ENCODE measurements at regions not wholly inside any gene's neighbourhood (a gene's known extent, or its start where the extent isn't known, plus 50 kb on each side); places are given as distances from the start of the nearest gene placed in this dataset.
A peak's percentile ranks its signal among the peaks of the same experiment; 100 is the strongest.

GRCh38 chr2:221786297-221786926 is 214.3 kb upstream of the EPHA4 start:
- DNase-seq: no peak
- H3K4me3 ChIP-seq: no peak overlapping the region
- H3K27me3 ChIP-seq: no peaks in the 10 kb centered on the region
- no peaks in the 10 kb centered on the region for H3K36me3 ChIP-seq
- H3K9me3 ChIP-seq: no peaks in the 10 kb centered on the region

GRCh38 chr2:221780281-221780688 is 208.2 kb upstream of the EPHA4 start:
- Histone ChIP-seq H3K36me3 (no peaks in the 10 kb centered on the region), H3K9me3 (no peaks in the 10 kb centered on the region), H3K4me3 (no peak overlapping the region), H3K27me3 (no peaks in the 10 kb centered on the region)
- peak; percentile 12 for DNase-seq

- Histone ChIP-seq H3K4me3 (no peak overlapping the region), H3K9me3 (no peaks in the 10 kb centered on the region), H3K36me3 (no peaks in the 10 kb centered on the region), H3K27me3 (no peaks in the 10 kb centered on the region)
- DNase-seq: peak; percentile 95
Measured at GRCh38 chr2:221779614-221780067, 207.5 kb upstream of the EPHA4 start.

GRCh38 chr2:221778025-221778424 is 205.9 kb upstream of the EPHA4 start:
- Histone ChIP-seq H3K9me3 (no peaks in the 10 kb centered on the region), H3K4me3 (no peak overlapping the region), H3K36me3 (no peaks in the 10 kb centered on the region), H3K27me3 (no peaks in the 10 kb centered on the region)
- DNase-seq: no peak

GRCh38 chr2:221777119-221777518 is 205.0 kb upstream of the EPHA4 start:
- Histone ChIP-seq H3K27me3 (no peaks in the 10 kb centered on the region), H3K9me3 (no peaks in the 10 kb centered on the region), H3K36me3 (no peaks in the 10 kb centered on the region), H3K4me3 (no peak overlapping the region)
- DNase-seq: no peak

- Histone ChIP-seq H3K36me3 (no peaks in the 10 kb centered on the region), H3K4me3 (no peak overlapping the region), H3K27me3 (no peaks in the 10 kb centered on the region), H3K9me3 (no peaks in the 10 kb centered on the region)
- DNase-seq: no peak
Measured at GRCh38 chr2:221775096-221775495, 203.0 kb upstream of the EPHA4 start.

- H3K36me3 ChIP-seq: no peaks in the 10 kb centered on the region
- no peaks in the 10 kb centered on the region for H3K27me3 ChIP-seq
- H3K9me3 ChIP-seq: no peaks in the 10 kb centered on the region
- no peak for DNase-seq
- H3K4me3 ChIP-seq: no peak overlapping the region
Measured at GRCh38 chr2:221774136-221774535, 202.0 kb upstream of the EPHA4 start.

- Histone ChIP-seq H3K9me3 (no peaks in the 10 kb centered on the region), H3K27me3 (no peaks in the 10 kb centered on the region), H3K4me3 (no peak overlapping the region), H3K36me3 (no peaks in the 10 kb centered on the region)
- no peak for DNase-seq
Measured at GRCh38 chr2:221771297-221771696, 199.2 kb upstream of the EPHA4 start.

- Histone ChIP-seq H3K9me3 (no peaks in the 10 kb centered on the region), H3K4me3 (no peak overlapping the region), H3K36me3 (no peaks in the 10 kb centered on the region), H3K27me3 (no peaks in the 10 kb centered on the region)
- DNase-seq: no peak
Measured at GRCh38 chr2:221767106-221768012, 195.3 kb upstream of the EPHA4 start.

- Histone ChIP-seq H3K36me3 (no peaks in the 10 kb centered on the region), H3K9me3 (no peaks in the 10 kb centered on the region), H3K27me3 (no peaks in the 10 kb centered on the region), H3K4me3 (no peak overlapping the region)
- no peak for DNase-seq
Measured at GRCh38 chr2:221762496-221762895, 190.4 kb upstream of the EPHA4 start.

GRCh38 chr2:221761260-221761659 is 189.2 kb upstream of the EPHA4 start:
- H3K4me3 ChIP-seq: no peak overlapping the region
- no peak for DNase-seq
- H3K36me3 ChIP-seq: no peaks in the 10 kb centered on the region
- no peaks in the 10 kb centered on the region for H3K9me3 ChIP-seq
- no peaks in the 10 kb centered on the region for H3K27me3 ChIP-seq

- DNase-seq: no peak
- H3K36me3 ChIP-seq: no peaks in the 10 kb centered on the region
- no peaks in the 10 kb centered on the region for H3K9me3 ChIP-seq
- H3K4me3 ChIP-seq: no peak overlapping the region
- H3K27me3 ChIP-seq: no peaks in the 10 kb centered on the region
Measured at GRCh38 chr2:221758076-221758475, 186.0 kb upstream of the EPHA4 start.

GRCh38 chr2:221753401-221753800 is 181.3 kb upstream of the EPHA4 start:
- no peak for DNase-seq
- Histone ChIP-seq H3K27me3 (no peaks in the 10 kb centered on the region), H3K36me3 (no peaks in the 10 kb centered on the region), H3K9me3 (no peaks in the 10 kb centered on the region), H3K4me3 (no peak overlapping the region)

GRCh38 chr2:221752781-221753180 is 180.7 kb upstream of the EPHA4 start:
- Histone ChIP-seq H3K36me3 (no peaks in the 10 kb centered on the region), H3K9me3 (no peaks in the 10 kb centered on the region), H3K4me3 (no peak overlapping the region), H3K27me3 (no peaks in the 10 kb centered on the region)
- no peak for DNase-seq

GRCh38 chr2:221750316-221750715 is 178.2 kb upstream of the EPHA4 start:
- Histone ChIP-seq H3K9me3 (no peaks in the 10 kb centered on the region), H3K36me3 (no peaks in the 10 kb centered on the region), H3K4me3 (no peak overlapping the region), H3K27me3 (no peaks in the 10 kb centered on the region)
- no peak for DNase-seq

- Histone ChIP-seq H3K4me3 (no peak overlapping the region), H3K9me3 (no peaks in the 10 kb centered on the region), H3K27me3 (no peaks in the 10 kb centered on the region), H3K36me3 (no peaks in the 10 kb centered on the region)
- DNase-seq: no peak
Measured at GRCh38 chr2:221747289-221747972, 175.3 kb upstream of the EPHA4 start.

GRCh38 chr2:221741496-221742211 is 169.6 kb upstream of the EPHA4 start:
- no peak for DNase-seq
- no peaks in the 10 kb centered on the region for H3K27me3 ChIP-seq
- H3K4me3 ChIP-seq: no peak overlapping the region
- no peaks in the 10 kb centered on the region for H3K36me3 ChIP-seq
- H3K9me3 ChIP-seq: no peaks in the 10 kb centered on the region
